ENCODE measurements at regions not wholly inside any gene's neighbourhood (a gene's known extent, or its start where the extent isn't known, plus 50 kb on each side); places are given as distances from the start of the nearest gene placed in this dataset.
A peak's percentile ranks its signal among the peaks of the same experiment; 100 is the strongest.

- no peak for DNase-seq
Observed at GRCh38 chr20:52624281-52624680, 347.9 kb upstream of the TSHZ2 start.

- DNase-seq = peak; percentile 40
Observed at GRCh38 chr20:52622081-52622480, 350.1 kb upstream of the TSHZ2 start.

GRCh38 chr20:52621401-52621800, 350.8 kb upstream of the TSHZ2 start:
- no peak for DNase-seq

GRCh38 chr20:52619671-52620070, 352.5 kb upstream of the TSHZ2 start:
- no peak for DNase-seq

- DNase-seq = no peak
Observed at GRCh38 chr20:52619101-52619500, 353.1 kb upstream of the TSHZ2 start.

GRCh38 chr20:52616629-52617028, 355.5 kb upstream of the TSHZ2 start:
- no peak for DNase-seq

GRCh38 chr20:52614051-52614863, 357.9 kb upstream of the TSHZ2 start:
- peak; percentile 45 for DNase-seq

GRCh38 chr20:52612046-52612632, 360.0 kb upstream of the TSHZ2 start:
- DNase-seq = peak; percentile 82

- DNase-seq = no peak
Observed at GRCh38 chr20:52610749-52611148, 361.4 kb upstream of the TSHZ2 start.

- peak; percentile 60 for DNase-seq
Observed at GRCh38 chr20:52601295-52601971, 370.7 kb upstream of the TSHZ2 start.

GRCh38 chr20:52596256-52596655, 375.9 kb upstream of the TSHZ2 start:
- no peak for DNase-seq

- no peak for DNase-seq
Observed at GRCh38 chr20:52595518-52595917, 376.6 kb upstream of the TSHZ2 start.

GRCh38 chr20:52593654-52594053, 378.5 kb upstream of the TSHZ2 start:
- DNase-seq = peak; percentile 20

GRCh38 chr20:52592567-52592966, 379.6 kb upstream of the TSHZ2 start:
- DNase-seq = no peak

GRCh38 chr20:52590100-52590499, 382.1 kb upstream of the TSHZ2 start:
- DNase-seq = no peak

- DNase-seq = no peak
Observed at GRCh38 chr20:52589251-52589812, 382.8 kb upstream of the TSHZ2 start.

- no peak for DNase-seq
Observed at GRCh38 chr20:52586660-52587059, 385.5 kb upstream of the TSHZ2 start.

- no peak for DNase-seq
Observed at GRCh38 chr20:52585333-52585732, 386.8 kb upstream of the TSHZ2 start.

GRCh38 chr20:52578559-52578958, 387.0 kb upstream of the ZFP64 start:
- no peak for DNase-seq

GRCh38 chr20:52577696-52578095, 386.1 kb upstream of the ZFP64 start:
- DNase-seq = no peak

GRCh38 chr20:52572687-52573086, 381.1 kb upstream of the ZFP64 start:
- peak; percentile 12 for DNase-seq

GRCh38 chr20:52569201-52569600, 377.6 kb upstream of the ZFP64 start:
- DNase-seq = peak; percentile 17

- no peak for DNase-seq
Observed at GRCh38 chr20:52565614-52566013, 374.0 kb upstream of the ZFP64 start.
